Naive B cell (primary cell): ENCODE measurements at regions not wholly inside any gene's neighbourhood (a gene's known extent, or its start where the extent isn't known, plus 50 kb on each side); places are given as distances from the start of the nearest gene placed in this dataset.
"Not testable (repeated sequence)": the region's sequence is repeated elsewhere in the genome, so short reads cannot be mapped to it uniquely, and the experiment has no call there.

Source experiments
- ATAC-seq, 2 donors: fragments of 150-1000 bp; cut with Tn5 transposase; 2 replicates each; pipeline ENCODE4 v1.10.0; 2021; ENCODE audit warnings: low read depth in 2 of 2, mild to moderate bottlenecking in 2 of 2, moderate library complexity in 2 of 2
- DNase-seq: peaks from one replicate; pipeline ENCODE4 v3.0.0; 2022
- H3K27ac Mint-ChIP-seq, 6 donors: one replicate each; pipeline ENCODE4 v1.8.0; 2020 to 2022; ENCODE audit warnings: mild to moderate bottlenecking in 6 of 6, mixed read lengths in 6 of 6, moderate library complexity in 5 of 6, inconsistent platforms in 2 of 6
- H3K27me3 Mint-ChIP-seq, 3 donors: one replicate each; pipeline ENCODE4 v1.8.0; 2021 to 2022; ENCODE audit warnings: mixed read lengths in 3 of 3, mild to moderate bottlenecking in 1 of 3
- H3K36me3 Mint-ChIP-seq, 2 donors: one replicate each; pipeline ENCODE4 v1.8.0; 2020 to 2022; ENCODE audit warnings: mixed read lengths in 2 of 2, inconsistent platforms in 1 of 2, mild to moderate bottlenecking in 1 of 2
- H3K4me1 Mint-ChIP-seq, 3 donors: one replicate each; pipeline ENCODE4 v1.8.0; 2020 to 2022; ENCODE audit warnings: mixed read lengths in 3 of 3, inconsistent platforms in 1 of 3, mild to moderate bottlenecking in 1 of 3, moderate library complexity in 1 of 3
- H3K4me3 Mint-ChIP-seq, 8 donors: one replicate each; pipeline ENCODE4 v1.8.0; 2020 to 2022; ENCODE audit warnings: mild to moderate bottlenecking in 8 of 8, mixed read lengths in 8 of 8, moderate library complexity in 8 of 8, inconsistent platforms in 2 of 8
- H3K9me3 Mint-ChIP-seq, 7 donors: one replicate each; pipeline ENCODE4 v1.8.0; 2020 to 2022; ENCODE audit warnings: mixed read lengths in 7 of 7, mild to moderate bottlenecking in 5 of 7, inconsistent platforms in 2 of 7, moderate library complexity in 1 of 7

DNA sequence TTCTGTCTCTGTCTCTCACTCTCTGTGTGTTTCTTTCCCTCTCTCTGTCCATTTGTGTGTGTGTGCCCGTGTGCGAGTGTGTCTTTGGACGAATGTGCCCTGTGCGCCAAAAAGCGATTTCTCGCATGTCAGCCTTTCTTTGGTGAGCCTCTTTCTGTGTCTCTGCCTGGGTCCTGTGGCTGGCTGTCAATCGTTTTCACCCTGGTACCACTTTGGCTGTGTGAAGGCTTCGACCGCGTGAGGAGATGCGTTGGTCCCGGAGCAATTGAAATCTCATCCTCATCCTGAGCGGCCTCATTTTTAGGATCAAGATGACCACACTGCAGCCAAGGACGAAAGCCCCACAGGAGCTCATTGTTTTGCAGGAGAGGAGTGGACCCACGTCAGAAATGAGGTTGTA is 288.9 kb upstream of the ZNF337 start:
- Mint-ChIP-seq H3K27ac (no peak overlapping the region), H3K27me3 (peaks cover 12 to 20% (median 14%) of the 10 kb centered on the region in 3 donors), H3K9me3 (peaks cover 0 to 4% (median 0%) of the 10 kb centered on the region in 7 donors), H3K4me1 (peaks cover 8 to 10% (median 8%) of the 10 kb centered on the region in 3 donors), H3K4me3 (peak overlapping the region in 3 of 8 donors; percentile 27 to 68 (median 57)), H3K36me3 (no peaks in the 10 kb centered on the region)
- ATAC-seq (no peak), DNase-seq (no peak)

GRCh38 chr20:25984933-25985332 is 288.3 kb upstream of the ZNF337 start:
- ATAC-seq, result peak in 1 of 2 donors; percentile 32
- Mint-ChIP-seq H3K27me3 (peaks cover 12 to 20% (median 14%) of the 10 kb centered on the region in 3 donors), H3K4me1 (peaks cover 8 to 10% (median 8%) of the 10 kb centered on the region in 3 donors), H3K27ac (no peak overlapping the region), H3K4me3 (peak overlapping the region in 2 of 8 donors; percentile 12 to 44), H3K36me3 (no peaks in the 10 kb centered on the region), H3K9me3 (peaks cover 0 to 4% (median 0%) of the 10 kb centered on the region in 7 donors)
- no peak for DNase-seq

- not testable (repeated sequence) for H3K27ac Mint-ChIP-seq, H3K36me3 Mint-ChIP-seq, H3K9me3 Mint-ChIP-seq, H3K4me3 Mint-ChIP-seq, H3K4me1 Mint-ChIP-seq, ATAC-seq, DNase-seq
- peaks cover 7 to 10% (median 8%) of the 10 kb centered on the region in 3 donors for H3K27me3 Mint-ChIP-seq
Measured at GRCh38 chr20:25982701-25983100, 286.0 kb upstream of the ZNF337 start.

GRCh38 chr20:25978450-25979190 is 282.0 kb upstream of the ZNF337 start:
- H3K36me3 Mint-ChIP-seq, H3K27ac Mint-ChIP-seq, H3K27me3 Mint-ChIP-seq, H3K9me3 Mint-ChIP-seq, H3K4me3 Mint-ChIP-seq, ATAC-seq, H3K4me1 Mint-ChIP-seq, DNase-seq: not testable (repeated sequence)

GRCh38 chr20:25975816-25976215 is 279.2 kb upstream of the ZNF337 start:
- H3K36me3 Mint-ChIP-seq, H3K4me3 Mint-ChIP-seq, ATAC-seq, H3K9me3 Mint-ChIP-seq, H3K27me3 Mint-ChIP-seq, H3K27ac Mint-ChIP-seq, DNase-seq, H3K4me1 Mint-ChIP-seq: not testable (repeated sequence)

- H3K4me1 Mint-ChIP-seq, H3K27me3 Mint-ChIP-seq, H3K9me3 Mint-ChIP-seq, H3K36me3 Mint-ChIP-seq, H3K27ac Mint-ChIP-seq, ATAC-seq, H3K4me3 Mint-ChIP-seq, DNase-seq: not testable (repeated sequence)
Measured at GRCh38 chr20:25965203-25965602, 268.6 kb upstream of the ZNF337 start.

- H3K36me3 Mint-ChIP-seq, H3K4me1 Mint-ChIP-seq, H3K27me3 Mint-ChIP-seq, H3K27ac Mint-ChIP-seq, H3K4me3 Mint-ChIP-seq, DNase-seq, H3K9me3 Mint-ChIP-seq, ATAC-seq: not testable (repeated sequence)
Measured at GRCh38 chr20:25953876-25954275, 257.2 kb upstream of the ZNF337 start.

- H3K9me3 Mint-ChIP-seq, H3K36me3 Mint-ChIP-seq, H3K4me1 Mint-ChIP-seq, H3K27ac Mint-ChIP-seq, ATAC-seq, DNase-seq, H3K4me3 Mint-ChIP-seq: not testable (repeated sequence)
- H3K27me3 Mint-ChIP-seq, result peaks cover 7 to 17% (median 15%) of the 10 kb centered on the region in 3 donors
Measured at GRCh38 chr20:25935230-25935629, 238.6 kb upstream of the ZNF337 start.

DNA sequence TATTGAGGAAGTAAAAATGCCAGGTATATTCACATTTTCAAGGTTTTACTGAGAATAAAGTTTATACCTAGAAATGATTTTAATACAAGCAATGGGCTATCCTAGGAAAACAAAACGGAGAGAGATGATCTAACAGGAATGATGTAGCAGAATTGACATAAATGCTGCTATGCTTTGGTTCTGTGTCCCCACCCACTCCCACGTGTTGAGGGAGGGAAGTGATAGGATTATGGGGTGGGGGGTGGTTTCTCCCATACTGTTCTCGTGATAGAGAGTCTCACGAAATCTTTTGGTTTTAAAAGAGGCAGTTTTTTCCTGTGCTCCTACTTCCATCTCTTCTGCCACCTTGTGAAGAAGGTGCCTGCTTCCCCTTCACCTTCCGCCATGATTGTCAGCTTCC is 236.2 kb upstream of the ZNF337 start:
- Mint-ChIP-seq H3K27ac (peak overlapping the region in 1 of 6 donors; percentile 1), H3K9me3 (peaks cover 0 to 11% (median 5%) of the 10 kb centered on the region in 7 donors)
- H3K4me3 Mint-ChIP-seq, H3K4me1 Mint-ChIP-seq, H3K27me3 Mint-ChIP-seq, ATAC-seq, H3K36me3 Mint-ChIP-seq, DNase-seq: not testable (repeated sequence)

DNA sequence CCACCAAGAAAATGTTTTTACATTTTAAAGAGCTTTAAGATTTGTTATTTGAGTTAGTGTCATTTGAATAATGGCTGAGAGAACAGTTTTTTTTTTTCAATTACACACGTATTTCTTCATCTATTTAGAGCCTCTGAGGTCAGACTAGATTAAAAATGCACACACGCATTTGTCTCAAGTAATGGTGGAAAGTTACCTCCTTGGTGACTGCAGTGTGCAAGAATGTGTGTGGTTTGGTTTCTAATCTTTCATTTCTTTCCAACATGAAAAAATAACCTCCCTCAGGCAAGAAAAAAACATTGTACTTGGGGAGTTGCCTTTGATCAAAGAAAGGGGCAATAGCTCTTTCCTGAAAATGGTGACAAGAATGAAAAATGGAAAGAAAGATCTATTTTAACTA is 235.5 kb upstream of the ZNF337 start:
- not testable (repeated sequence) for DNase-seq, H3K36me3 Mint-ChIP-seq, H3K27me3 Mint-ChIP-seq, ATAC-seq, H3K4me3 Mint-ChIP-seq, H3K4me1 Mint-ChIP-seq, H3K27ac Mint-ChIP-seq
- peaks cover 0 to 11% (median 5%) of the 10 kb centered on the region in 7 donors for H3K9me3 Mint-ChIP-seq

GRCh38 chr20:25902321-25902720 is 205.7 kb upstream of the ZNF337 start:
- Mint-ChIP-seq H3K4me1 (peaks cover 4 to 12% (median 5%) of the 10 kb centered on the region in 3 donors), H3K27me3 (peaks cover 0 to 14% (median 4%) of the 10 kb centered on the region in 3 donors), H3K9me3 (peaks cover 0 to 25% (median 10%) of the 10 kb centered on the region in 7 donors)
- DNase-seq, H3K27ac Mint-ChIP-seq, H3K36me3 Mint-ChIP-seq, H3K4me3 Mint-ChIP-seq, ATAC-seq: not testable (repeated sequence)

DNA sequence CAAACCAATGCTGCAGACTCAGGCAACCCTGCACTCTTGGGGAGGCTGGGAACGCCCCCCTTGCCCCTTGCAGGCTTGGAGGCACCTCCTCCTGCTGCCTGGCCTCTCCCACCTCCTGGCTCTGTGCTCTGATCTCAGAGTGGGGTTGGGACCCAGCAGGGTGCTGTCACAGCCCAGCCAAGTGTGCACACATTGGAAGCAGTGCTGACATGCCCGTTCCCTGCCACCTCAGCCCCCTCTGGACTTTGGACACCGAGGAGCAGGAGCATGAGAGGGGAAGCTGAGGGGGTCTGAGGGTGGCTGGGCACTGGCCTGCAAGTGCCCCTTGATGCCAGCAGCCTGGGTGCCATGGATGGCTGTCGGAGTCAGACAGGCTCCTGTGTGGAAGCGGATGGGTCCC is 202.0 kb upstream of the ZNF337 start:
- H3K36me3 Mint-ChIP-seq, ATAC-seq, DNase-seq, H3K4me1 Mint-ChIP-seq, H3K4me3 Mint-ChIP-seq, H3K9me3 Mint-ChIP-seq, H3K27me3 Mint-ChIP-seq, H3K27ac Mint-ChIP-seq: not testable (repeated sequence)

- H3K4me1 Mint-ChIP-seq, ATAC-seq, H3K27ac Mint-ChIP-seq, H3K4me3 Mint-ChIP-seq, DNase-seq, H3K36me3 Mint-ChIP-seq, H3K9me3 Mint-ChIP-seq: not testable (repeated sequence)
- peaks cover 0 to 17% (median 7%) of the 10 kb centered on the region in 3 donors for H3K27me3 Mint-ChIP-seq
Measured at GRCh38 chr20:25879096-25879495, 182.4 kb upstream of the ZNF337 start.

DNA sequence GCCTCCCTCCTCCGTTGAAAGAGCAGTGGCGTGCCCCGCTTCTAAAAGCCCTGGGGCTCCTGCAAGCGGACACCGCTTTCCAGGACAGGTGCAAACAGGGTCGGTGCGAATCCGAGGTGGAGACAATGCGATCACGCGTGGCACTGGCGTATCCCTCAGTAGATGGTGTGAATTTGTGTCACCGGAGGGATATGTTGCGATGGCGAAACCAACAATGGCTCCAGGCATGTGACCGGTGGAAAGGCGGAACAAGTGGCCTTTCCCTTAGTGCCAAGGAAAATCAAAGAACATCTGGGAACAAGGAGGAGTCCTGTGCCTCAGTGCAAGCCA is 172.0 kb upstream of the ZNF337 start:
- H3K9me3 Mint-ChIP-seq, H3K36me3 Mint-ChIP-seq, DNase-seq, ATAC-seq, H3K27ac Mint-ChIP-seq: not testable (repeated sequence)
- Mint-ChIP-seq H3K4me3 (peak overlapping the region in 4 of 8 donors; percentile 1 to 82 (median 30)), H3K4me1 (peaks cover 13 to 35% (median 16%) of the 10 kb centered on the region in 3 donors), H3K27me3 (peaks cover 36 to 70% (median 61%) of the 10 kb centered on the region in 3 donors)
